GM20431 (cell line): ENCODE measurements at regions not wholly inside any gene's neighbourhood (a gene's known extent, or its start where the extent isn't known, plus 50 kb on each side); places are given as distances from the start of the nearest gene placed in this dataset.

Experiments
- in situ Hi-C: fragments of 300-500 bp; cut with MseI, MboI; formaldehyde crosslinking; loops from one replicate; pipeline ENCODE4 v1.15.0; 2020; ENCODE audit warnings: low sequenced_read_pairs; ENCODE audit not compliant: unreplicated experiment

DNA sequence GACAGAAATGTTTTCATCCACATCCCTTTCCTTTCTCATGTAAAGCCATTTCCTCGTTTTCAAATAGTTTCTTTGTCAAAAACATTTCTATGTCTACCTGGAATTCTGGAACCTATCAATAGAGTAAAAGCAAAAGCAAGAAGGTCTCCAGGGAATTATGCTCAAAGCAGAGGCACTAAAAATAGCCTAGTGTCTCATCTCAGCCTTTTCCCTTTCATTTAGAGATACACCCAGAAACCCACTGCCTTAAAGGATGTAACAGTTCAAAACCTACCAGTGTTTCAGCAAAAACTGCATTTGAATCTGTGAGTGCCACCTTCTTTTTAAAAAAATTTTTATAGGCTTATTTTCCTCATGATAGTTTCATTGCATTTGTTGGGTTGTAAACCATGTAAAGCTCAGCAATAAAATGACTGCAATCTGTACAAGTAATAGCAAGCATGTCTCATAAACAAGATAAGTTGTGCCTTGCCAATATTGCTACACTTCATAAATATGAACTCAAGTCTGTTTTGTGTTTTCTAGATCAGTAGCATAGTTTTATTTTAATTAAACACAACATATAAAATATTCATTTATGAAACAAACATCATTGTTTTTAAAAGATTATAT, 927.3 kb upstream of the ACVR2A start:
- in situ Hi-C loops = no loop called here

DNA sequence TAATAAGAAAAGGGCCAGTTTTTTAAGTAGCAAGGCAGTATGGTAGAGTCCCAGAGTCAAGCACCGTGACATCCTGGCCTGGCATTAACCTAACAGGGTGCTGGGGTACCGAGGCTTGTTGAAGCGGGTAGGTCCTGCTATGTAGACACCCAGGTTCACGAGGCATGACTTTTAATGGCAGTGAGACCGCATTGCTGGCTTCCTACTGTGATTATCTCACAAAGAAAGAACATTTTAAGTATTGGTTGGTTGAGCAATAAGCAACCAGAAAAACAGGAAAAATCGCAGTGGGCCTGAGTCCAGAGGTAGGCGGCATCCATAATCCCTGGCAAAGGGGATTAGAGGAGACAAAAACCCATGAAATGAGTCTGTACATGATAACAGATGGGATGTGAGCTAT, 927.9 kb upstream of the ACVR2A start:
- in situ Hi-C loops = no loop called here

DNA sequence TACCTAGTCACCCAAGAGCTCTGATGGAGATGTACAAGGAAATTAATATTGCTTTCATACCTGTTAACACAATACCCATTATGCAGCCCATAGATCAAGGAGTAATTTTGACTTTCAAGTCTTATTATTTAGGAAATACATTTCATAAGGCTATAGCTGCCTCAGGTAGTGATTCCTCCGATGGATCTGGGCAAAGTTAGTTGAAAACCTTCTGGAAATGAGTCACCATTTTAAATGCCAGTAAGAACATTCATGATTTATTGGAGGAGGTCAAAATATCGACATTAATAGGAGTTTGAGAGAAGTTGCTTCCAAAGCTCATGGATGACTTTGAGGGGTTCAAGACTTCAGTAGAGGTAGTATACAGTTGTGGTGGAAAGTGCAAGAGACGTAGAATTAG, 931.4 kb upstream of the ACVR2A start:
- in situ Hi-C loops = no loop called here

DNA sequence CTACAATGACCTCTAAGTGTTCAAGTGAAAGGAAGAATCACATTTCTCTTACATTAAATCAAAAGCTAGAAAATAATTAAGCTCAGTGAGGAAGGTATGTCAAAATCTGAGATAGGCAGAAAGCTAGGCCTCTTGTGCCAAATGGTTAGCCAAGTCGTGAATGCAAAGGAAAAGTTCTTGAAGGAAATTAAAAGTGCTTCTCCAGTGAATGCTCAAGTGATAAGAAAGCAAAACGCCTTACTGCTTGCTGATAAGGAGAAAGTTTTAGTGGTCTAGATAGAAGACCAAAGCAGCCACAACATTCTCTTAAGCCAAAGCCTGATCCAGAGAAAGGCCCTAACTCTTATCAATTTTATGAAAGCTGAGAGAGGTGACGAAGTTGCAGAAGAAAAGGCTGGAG, 932.3 kb upstream of the ACVR2A start:
- in situ Hi-C loops = no loop called here

DNA sequence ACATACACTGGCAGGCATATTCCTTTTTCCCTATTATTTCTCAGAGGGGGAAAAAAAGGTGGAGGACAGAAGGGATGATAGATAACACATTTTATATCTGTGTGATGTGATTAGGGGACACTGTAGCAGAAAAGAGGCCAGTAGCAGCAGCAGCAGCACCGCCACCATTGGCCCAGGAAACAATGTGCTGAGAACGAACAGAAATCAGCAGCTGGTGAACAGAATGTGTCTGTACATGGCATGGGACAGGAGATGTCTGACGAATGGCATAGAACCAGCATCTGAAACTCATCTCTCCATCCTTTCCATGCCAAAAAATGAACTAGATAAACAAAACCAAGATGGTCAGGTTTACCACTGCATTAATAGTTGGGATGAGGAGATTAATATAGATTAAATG, 936.1 kb upstream of the ACVR2A start:
- in situ Hi-C loops = no loop called here

DNA sequence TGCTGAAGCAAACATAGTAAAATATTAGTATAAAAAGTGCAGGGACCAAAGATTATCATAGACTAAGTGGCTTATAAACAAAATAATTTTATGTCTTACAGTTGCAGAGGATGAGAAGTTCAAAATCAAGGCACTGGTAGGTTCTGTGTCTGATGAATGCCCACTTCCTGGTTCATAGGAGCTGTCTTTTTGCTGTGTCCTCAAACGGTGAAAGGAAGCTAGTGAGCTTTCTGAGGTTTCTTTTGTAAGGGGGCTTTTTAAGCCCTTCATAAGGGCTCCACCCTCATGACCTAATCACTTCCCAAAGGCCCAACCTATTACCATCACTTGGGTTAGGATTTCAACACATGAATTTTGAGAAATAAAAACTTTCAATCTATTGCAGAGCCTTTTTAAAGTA, 946.7 kb upstream of the ACVR2A start:
- in situ Hi-C loops = no loop called here

DNA sequence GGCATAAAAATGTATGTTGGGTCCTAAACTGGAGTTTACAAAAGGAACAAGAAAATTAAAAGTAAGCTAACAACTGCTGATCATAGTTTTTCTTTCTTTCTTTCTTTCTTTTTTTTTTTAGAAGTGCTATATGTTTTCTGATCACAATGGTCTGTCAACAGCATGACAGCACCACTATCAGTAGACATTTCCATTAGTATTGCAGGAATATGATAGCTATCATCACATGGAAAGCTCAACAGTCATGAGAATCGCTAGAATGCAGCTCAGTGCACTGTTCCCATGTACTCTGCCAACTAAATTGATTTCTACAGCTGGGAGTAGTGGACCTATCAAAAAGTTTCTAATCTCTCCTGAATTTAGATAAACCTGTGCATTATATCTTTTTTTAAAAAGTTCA, 950.3 kb upstream of the ACVR2A start:
- in situ Hi-C loops = no loop called here

DNA sequence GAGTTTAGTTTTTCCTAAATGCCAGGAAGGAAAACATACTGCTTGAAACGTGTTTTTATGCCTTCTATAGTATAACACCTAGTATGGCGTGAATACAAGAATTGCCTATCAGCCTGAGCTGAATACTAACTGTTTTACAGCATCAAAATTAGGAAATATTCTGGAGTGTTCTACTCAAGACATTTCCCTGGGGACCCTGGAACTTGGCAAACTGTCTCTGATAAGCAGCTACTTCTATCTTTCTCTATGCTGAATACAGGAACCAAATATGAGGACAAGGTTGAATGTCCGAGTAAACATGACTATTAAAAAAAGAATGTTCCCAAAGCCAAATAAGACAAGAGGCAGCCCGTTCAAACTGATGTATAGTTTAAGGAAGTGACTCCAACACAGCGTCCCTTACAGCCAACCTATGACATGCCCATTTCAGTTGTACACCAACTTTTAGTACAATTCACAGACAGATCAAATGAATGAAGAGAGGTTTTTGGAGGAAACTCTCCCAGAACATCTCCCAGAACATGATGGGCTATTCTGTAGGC, 951.3 kb upstream of the ACVR2A start:
- in situ Hi-C loops = no loop called here

DNA sequence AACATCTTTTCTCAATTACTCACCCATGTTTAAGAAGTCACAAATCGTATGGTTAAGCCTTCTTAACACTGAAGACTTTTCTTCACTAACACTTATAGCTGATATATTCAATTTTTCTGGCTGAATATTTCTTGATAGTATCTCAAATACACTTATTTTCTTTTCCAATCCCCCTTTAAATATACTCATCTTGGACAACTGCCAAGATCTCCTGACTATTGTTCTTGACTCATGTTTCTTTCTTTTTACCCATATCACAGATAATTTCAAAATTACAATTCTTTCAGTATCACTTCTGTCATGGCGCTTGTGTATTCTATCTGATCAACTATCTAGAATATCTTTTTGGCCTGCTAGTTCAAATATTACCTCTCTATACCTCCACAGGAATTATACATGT, 954.3 kb upstream of the ACVR2A start:
- in situ Hi-C loops = no loop called here

DNA sequence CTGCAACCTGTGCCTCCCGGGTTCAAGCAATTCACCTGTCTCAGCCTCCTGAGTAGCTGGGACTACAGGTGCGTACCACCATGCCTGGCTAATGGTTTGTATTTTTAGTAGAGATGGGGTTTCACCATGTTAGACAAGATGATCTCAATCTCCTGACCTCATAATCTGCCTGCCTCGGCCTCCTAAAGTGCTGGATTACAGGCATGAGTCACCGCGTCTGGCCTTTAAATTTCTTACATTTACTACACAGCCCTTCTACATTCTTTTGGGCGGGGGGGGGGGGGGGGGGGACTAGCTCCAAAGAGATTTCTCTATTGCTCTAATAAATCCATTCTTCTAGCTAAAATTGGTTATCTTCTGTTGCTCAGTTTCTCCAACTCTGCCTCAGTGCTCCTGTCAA, 964.9 kb upstream of the ACVR2A start:
- in situ Hi-C loops = no loop called here

DNA sequence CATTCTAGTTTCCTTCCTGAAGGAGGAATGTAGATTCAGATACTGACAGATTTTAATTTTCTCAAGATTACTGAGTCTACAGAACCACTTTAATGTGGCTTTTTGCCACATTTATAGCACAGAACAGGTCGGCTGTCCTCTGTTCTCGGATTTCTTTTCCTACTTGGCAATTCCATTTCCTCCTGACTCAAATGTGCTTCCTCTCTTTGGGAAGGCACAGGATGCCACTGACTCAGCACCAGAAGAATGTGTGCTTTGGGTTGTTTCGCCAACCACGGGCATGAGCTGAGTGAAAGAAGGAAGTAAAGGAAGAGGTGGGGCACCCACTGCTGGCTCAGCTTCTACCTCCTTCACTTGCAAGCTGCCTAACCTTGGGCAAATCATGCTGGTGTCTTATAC, 970.6 kb upstream of the ACVR2A start:
- in situ Hi-C loops = no loop called here

DNA sequence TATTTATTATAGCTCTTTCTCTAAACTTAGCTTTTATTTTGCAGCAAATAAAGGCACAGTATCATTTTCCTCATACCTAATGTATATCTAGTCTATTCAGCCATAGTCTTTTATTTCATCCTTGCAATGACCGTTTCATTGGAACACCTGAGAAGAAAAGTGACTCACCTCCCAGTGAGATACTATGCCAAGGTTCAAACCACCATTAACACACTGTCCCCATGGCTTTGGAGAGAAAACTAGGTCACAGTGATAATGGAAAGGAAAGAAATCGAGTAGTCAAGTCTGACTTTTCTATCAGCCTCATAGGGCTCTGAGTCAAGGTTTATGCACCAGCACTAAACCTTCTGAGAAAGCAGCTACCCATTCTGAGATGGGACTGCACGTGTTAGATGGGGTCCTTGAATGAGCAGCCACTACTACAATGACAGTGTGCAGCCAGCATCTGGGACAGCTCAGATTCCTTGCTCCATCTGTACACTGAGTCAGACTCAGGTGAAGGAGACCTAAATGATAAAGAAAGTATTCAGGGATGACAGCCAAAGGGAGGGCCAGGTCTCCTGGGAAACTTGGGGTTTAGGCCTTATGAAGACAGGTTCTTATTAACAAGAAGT, 971.1 kb upstream of the ACVR2A start:
- in situ Hi-C loops = no loop called here

DNA sequence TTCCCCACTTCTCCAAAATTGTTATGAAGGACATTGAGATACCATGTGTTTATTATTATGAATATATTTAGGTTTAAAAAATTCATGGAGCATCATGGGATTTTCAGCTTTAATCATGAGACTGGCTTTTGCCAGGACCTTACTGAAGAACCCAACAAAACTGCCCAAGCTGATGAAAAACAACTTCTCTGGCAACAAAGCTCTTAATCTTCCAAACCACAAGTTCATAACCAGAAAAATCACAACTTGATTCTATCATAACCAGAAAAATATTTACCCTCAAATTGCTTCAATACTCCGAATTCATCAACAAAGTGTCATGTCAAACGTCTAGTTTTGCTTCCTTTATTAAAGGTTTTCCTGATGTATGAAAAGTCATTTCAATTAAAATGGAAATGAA, 971.8 kb upstream of the ACVR2A start:
- in situ Hi-C loops = no loop called here

DNA sequence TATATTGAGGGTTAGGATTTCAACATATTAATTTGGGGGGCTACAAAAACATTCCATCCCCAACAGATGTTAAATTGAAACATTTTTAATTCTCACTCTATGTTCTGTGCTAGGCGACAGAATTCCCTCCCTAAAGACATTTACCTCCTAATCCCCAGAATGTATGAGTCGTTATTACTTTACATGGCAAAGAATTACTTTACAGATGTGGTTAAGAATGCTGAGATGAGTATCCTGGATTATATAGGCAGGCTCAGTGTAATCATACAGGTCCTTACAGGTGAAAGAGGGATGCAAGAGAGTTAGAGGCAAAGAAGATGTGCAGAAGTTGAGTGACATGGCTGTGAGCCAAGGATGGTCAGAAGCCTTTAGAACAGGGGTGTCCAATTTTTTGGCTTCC, 974.1 kb upstream of the ACVR2A start:
- in situ Hi-C loops = no loop called here

DNA sequence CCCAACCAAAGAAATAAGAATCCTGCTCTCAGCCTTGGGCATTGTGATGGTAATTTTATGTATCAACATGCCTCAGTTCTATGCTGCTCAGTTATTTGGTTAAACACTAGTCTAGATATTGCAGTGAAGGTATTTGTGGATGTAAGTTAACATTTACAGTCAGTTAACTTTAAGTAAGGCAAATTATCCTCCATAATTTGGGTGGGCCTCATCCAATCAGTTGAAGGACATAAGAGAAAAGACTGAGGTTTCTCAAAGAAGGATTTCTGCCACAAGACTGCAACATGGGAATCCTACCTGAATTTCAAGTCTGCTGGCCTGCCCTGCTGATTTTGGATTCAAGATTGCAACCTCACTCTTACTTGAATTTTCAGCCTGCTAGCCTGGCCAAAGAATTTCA, 975.5 kb upstream of the ACVR2A start:
- in situ Hi-C loops = no loop called here

DNA sequence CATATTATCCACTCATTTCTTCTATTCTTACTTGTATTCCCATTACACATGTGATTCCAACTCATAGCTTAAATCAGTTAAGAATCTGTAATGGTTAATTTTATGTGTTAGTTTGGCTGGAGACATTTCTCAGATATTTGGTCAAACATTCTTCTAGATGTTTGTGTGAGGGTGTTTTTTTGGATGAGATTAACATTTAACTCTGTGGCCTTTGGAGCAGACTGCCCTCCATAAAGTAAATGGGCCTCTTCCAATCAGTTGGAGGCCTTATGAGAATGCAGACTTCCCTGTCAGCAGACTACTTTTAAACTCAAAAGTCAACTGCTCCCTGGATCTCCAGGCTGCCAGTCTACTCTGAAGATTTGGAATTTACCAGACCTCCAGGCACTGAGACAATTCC, 976.8 kb upstream of the ACVR2A start:
- in situ Hi-C loops = no loop called here

DNA sequence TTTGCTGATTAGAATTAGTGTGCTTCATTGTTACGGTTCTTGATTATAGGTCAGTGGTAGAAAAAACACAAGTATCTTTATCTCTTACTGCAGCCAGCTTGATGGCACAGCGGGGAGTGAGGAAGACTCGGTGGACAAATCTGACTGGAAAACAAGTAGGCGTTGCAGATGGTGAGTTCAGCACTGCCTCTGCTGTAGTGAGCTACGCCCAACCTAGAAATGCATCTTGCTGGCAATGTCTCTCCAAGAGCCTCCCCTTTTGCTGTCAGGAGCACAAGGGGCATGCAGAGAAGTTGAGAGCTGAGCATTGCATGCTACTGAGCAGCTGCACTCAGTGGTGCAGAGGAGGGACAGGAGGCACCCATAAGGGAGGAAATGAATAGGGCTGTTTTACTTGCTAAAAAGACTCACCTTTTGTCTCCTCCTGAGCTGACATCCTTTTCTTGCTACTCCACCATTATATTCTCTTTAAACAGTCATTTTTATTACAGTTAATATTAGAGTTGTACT, 977.3 kb upstream of the ACVR2A start:
- in situ Hi-C loops = no loop called here

DNA sequence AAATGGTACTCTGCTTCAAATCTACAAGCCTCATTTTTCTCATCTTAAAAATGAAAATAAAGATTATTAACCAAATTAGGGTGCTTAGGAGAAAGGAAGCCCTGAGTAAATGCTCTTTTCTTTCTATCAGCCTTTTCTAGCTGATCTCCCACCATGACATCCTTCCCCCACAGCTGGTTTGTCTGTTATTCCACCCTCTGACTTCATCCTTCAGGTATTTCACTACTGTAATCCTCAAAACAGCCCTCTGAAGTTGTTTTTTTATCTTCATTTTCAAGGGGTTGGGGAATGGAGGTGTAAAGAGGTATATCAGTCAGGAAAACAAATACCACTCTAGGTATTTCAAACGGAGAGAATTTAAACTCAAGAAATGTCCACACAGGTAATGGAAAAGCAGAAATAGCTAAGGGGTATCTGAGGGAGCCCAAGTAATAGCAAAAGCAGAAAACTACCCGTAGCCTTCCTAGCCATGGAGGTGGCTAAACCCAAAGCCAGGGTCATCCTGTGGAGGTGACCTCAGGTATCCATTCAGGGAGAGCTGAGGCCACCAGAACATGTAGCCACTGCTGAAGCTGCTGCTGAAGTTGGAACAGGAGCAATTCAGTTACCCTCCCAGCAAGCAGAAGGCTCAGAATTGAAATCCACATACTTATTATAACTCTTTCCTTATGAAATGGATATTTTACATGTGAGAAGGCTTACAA, 990.9 kb upstream of the ACVR2A start:
- in situ Hi-C loops = no loop called here

DNA sequence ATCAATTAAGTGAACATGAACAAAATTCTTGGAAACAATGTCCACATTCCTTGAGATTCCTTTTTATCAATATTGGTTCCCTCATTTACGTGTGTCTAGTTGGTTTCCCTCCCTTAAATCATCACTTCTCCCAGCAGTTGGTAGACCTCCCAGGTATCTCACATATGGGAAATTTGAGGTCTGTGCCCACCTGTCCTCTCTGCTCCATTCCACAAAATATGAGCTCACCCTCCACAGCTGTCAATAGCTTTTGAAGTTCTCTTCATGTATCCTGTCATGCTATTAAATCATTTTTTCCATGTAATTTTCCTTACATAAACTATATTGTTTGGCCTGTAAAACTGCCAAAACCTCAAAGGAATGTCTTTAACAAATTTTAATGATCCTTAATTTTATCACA, 992.2 kb upstream of the ACVR2A start:
- in situ Hi-C loops = no loop called here

DNA sequence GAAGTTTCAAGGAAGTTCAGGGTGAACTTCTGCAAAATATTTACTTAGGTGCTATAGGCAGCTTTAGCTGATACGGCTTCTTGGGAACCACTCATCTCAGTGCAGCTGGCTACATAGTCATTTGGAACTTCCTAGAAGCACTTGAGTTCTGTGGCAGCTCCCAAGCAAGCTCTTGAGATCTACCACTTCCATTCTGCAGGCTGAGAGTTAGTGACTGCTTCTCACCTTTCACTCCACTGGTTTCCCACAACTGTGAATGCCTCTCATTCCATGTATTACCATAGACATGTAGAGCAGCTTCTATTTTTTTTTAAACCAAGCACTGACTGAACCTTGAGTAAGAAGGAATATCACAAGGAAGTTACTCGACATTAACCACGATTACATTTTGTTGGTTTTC, 994.1 kb upstream of the ACVR2A start:
- in situ Hi-C loops = no loop called here

DNA sequence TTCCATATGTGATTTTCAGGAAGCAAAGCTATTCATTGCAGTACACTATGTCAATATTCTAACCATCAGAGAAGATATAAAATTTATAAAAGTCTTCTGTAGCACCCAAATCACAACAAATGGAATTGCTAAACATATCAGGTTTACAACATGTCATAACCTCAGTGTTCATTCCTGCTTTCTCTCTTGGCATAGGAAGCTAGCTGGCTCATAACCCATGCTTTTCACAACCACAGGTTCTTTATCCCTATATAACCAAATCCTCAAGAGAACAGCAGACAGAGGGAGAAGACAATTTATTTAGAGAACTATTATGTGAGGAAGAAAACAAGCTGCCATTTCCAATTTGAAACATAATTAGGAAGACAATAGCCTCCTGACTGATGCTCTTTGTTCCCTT, 997.0 kb upstream of the ACVR2A start:
- in situ Hi-C loops = no loop called here
